Gastrocnemius medialis (tissue), 4 donors: ENCODE measurements at regions not wholly inside any gene's neighbourhood (a gene's known extent, or its start where the extent isn't known, plus 50 kb on each side); places are given as distances from the start of the nearest gene placed in this dataset.

Source experiments
- POLR2A ChIP-seq, 2 donors: fragments of 450-650 bp; IDR thresholded peaks; one replicate each; pipeline ENCODE4 v1.6.1; 2017; ENCODE audit warnings: antibody characterized with exemption in 2 of 2, mild to moderate bottlenecking in 2 of 2, moderate library complexity in 2 of 2
- TF ChIP-seq, protein P1 (sequence below), 5 experiments: fragments of 450-650 bp in 3 of 5; fragments of 200-600 bp in 2 of 5; sonication (generic) in 2 of 5; IDR thresholded peaks in 4 of 5; conservative IDR thresholded peaks in 1 of 5; 1 replicate in 4 of 5; 2 replicates in 1 of 5; pipeline ENCODE4 v1.5.1; 2016 to 2019; ENCODE audit warnings: antibody characterized with exemption in 5 of 5, mild to moderate bottlenecking in 3 of 5, moderate library complexity in 3 of 5

DNA sequence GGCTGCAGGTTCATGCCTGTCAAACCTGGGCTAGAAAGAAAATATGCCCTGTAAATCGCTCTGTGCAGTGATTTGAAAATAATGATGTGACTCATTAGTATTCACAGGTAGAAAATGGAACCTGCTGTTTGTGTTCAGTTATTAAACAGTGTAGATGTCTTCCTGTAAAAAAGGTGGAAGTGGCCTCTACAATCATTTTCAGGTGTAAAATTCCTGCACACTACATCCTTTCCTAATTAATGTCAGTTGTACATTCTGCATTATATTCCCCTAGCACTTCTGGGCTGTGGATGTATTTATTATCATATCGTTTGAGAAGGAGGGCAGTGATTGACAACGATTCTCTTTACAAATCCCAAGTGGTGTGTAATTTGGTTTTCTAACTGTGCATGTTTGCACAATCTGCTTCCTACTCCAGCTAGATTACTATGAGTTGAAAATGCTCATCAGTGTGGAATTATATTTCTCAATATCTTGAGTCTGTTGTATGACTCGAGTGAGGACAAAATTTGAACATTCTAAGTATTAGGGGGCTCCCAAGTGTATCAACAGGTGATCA, 454.0 kb upstream of the DDI1 start:
- TF ChIP-seq, protein P1, sequence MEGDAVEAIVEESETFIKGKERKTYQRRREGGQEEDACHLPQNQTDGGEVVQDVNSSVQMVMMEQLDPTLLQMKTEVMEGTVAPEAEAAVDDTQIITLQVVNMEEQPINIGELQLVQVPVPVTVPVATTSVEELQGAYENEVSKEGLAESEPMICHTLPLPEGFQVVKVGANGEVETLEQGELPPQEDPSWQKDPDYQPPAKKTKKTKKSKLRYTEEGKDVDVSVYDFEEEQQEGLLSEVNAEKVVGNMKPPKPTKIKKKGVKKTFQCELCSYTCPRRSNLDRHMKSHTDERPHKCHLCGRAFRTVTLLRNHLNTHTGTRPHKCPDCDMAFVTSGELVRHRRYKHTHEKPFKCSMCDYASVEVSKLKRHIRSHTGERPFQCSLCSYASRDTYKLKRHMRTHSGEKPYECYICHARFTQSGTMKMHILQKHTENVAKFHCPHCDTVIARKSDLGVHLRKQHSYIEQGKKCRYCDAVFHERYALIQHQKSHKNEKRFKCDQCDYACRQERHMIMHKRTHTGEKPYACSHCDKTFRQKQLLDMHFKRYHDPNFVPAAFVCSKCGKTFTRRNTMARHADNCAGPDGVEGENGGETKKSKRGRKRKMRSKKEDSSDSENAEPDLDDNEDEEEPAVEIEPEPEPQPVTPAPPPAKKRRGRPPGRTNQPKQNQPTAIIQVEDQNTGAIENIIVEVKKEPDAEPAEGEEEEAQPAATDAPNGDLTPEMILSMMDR (IDR thresholded peaks at IDR 0.05 in 4 of 5, conservative IDR thresholded peaks at IDR 0.05 in 1 of 5): no peak
- TF ChIP-seq POLR2A (IDR thresholded peaks at IDR 0.05): no peak
